ENCODE measurements at regions not wholly inside any gene's neighbourhood (a gene's known extent, or its start where the extent isn't known, plus 50 kb on each side); places are given as distances from the start of the nearest gene placed in this dataset.

DNA sequence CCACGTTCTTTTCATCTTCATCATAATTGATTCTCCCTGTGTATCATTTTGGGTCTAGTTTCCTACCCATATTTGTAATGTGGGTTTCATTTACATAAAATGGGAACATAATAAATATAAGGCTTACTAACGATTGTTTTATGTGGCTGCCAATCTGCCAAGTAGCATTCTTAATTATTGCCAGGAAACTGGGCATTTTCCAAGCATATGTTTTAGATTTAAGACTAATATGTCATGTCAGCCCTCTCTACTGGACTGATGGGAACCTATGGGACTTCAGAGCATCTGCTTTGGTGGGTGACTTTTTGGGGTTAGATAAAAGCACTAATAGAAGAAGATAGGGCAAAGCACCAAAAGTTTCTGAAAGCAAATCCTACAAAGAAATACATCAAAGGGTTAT lies 157.5 kb downstream of the TBX18 start:
- no peaks in the 10 kb centered on the region for H3K36me3 ChIP-seq
- intact Hi-C loops (cut with DNase I), result no loop called here
- peaks cover 0 to 4% (median 0%) of the 10 kb centered on the region in 11 donors for H3K9me3 ChIP-seq
- no peak for DNase-seq
- H3K4me3 ChIP-seq, result no peak overlapping the region
- H3K27ac ChIP-seq, result no peak overlapping the region
- no peaks in the 10 kb centered on the region for H3K4me1 ChIP-seq
- 73 to 80% methylated on average over 2 of the region's 2 CpGs for WGBS, 2 donors
- no peaks in the 10 kb centered on the region for H3K27me3 ChIP-seq
- ATAC-seq, result no peak
- TF ChIP-seq, protein P1, sequence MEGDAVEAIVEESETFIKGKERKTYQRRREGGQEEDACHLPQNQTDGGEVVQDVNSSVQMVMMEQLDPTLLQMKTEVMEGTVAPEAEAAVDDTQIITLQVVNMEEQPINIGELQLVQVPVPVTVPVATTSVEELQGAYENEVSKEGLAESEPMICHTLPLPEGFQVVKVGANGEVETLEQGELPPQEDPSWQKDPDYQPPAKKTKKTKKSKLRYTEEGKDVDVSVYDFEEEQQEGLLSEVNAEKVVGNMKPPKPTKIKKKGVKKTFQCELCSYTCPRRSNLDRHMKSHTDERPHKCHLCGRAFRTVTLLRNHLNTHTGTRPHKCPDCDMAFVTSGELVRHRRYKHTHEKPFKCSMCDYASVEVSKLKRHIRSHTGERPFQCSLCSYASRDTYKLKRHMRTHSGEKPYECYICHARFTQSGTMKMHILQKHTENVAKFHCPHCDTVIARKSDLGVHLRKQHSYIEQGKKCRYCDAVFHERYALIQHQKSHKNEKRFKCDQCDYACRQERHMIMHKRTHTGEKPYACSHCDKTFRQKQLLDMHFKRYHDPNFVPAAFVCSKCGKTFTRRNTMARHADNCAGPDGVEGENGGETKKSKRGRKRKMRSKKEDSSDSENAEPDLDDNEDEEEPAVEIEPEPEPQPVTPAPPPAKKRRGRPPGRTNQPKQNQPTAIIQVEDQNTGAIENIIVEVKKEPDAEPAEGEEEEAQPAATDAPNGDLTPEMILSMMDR (IDR thresholded peaks at IDR 0.05), result no peak

DNA sequence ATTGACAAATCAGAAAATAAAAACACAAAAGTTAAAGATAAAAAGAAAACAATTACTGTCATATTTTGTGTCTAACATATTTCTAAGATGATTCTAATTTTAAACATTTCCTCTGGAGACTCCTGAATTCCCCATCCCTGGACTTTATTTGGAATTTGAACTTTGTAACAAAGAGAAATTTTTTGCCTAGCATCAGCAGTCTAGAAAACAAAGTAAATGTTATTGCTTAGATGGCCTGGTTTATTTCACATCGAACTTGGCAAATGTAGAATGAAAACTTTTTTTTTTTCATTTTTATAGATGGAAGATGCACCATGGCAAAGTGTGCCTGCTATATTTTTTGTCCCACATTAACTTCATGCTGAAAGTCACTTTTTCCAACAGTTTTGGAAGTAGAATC lies 159.1 kb downstream of the TBX18 start:
- no peak for DNase-seq
- Histone ChIP-seq H3K4me3 (no peak overlapping the region), H3K4me1 (no peaks in the 10 kb centered on the region), H3K27me3 (no peaks in the 10 kb centered on the region), H3K27ac (no peak overlapping the region), H3K9me3 (peaks cover 0 to 5% (median 0%) of the 10 kb centered on the region in 11 donors), H3K36me3 (no peaks in the 10 kb centered on the region)
- TF ChIP-seq, protein P1 (IDR thresholded peaks at IDR 0.05), result no peak
- WGBS, 2 donors, result 53 to 82% methylated on average over 1 of the region's 1 CpG
- intact Hi-C loops (cut with DNase I), result no loop called here
- ATAC-seq, result no peak

DNA sequence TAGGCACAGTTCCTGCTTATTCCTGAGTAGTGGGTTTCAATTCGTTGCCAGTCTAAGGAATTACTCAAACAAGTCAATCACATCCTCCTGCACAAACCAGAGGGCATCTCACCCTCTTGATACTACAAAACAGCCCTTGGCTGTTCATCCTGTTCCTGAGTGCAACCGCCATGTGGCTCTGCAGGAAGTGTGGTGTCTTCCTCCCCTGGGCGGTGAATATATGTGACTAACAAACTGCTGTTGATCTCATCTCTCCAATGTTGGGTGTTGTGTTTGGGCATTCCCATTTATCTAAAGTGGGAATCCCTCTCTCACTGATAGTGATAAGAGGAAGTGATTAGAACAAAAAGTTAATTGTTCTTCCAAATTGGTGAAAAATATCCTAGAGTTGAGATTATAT lies 163.0 kb downstream of the TBX18 start:
- Histone ChIP-seq H3K9me3 (peaks cover 0 to 5% (median 0%) of the 10 kb centered on the region in 11 donors), H3K4me3 (no peak overlapping the region), H3K27ac (no peak overlapping the region), H3K27me3 (no peaks in the 10 kb centered on the region), H3K36me3 (no peaks in the 10 kb centered on the region), H3K4me1 (no peaks in the 10 kb centered on the region)
- no peak for DNase-seq
- intact Hi-C loops (cut with DNase I), result no loop called here
- 65 to 71% methylated on average over 3 of the region's 3 CpGs for WGBS, 2 donors
- ATAC-seq, result no peak
- TF ChIP-seq, protein P1 (IDR thresholded peaks at IDR 0.05), result no peak

DNA sequence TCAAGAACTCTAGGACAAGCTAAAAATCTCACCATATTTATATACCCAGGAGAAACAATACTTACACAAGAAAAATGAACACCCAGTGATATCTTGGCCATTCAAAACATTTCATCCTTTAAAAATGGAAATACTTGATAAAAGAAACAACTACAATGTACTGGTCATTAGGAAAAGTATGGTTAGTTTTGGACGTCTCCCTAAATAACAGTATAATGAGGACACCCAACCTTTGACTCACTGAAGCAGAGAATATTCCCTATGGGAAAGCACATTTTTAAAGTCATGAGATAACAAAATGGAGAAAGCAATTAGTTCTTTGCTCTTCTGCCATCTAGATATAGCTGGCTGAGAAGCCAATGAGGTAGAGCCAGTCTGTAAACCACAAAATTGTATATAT lies 164.4 kb downstream of the TBX18 start:
- Histone ChIP-seq H3K4me3 (no peak overlapping the region), H3K27ac (no peak overlapping the region)
- TF ChIP-seq, protein P1 (IDR thresholded peaks at IDR 0.05), result no peak

More for the DNA sequence above, 164.4 kb downstream of the TBX18 start:
- intact Hi-C loops (cut with DNase I), result no loop called here
- no peaks in the 10 kb centered on the region for H3K27me3 ChIP-seq
- 71 to 80% methylated on average over 1 of the region's 1 CpG for WGBS, 2 donors
- peaks cover 0 to 5% (median 0%) of the 10 kb centered on the region in 11 donors for H3K9me3 ChIP-seq
- ATAC-seq (no peak), DNase-seq (no peak)
- H3K4me1 ChIP-seq, result no peaks in the 10 kb centered on the region
- H3K36me3 ChIP-seq, result no peaks in the 10 kb centered on the region
